PC-3 (cell line): ENCODE measurements at regions not wholly inside any gene's neighbourhood (a gene's known extent, or its start where the extent isn't known, plus 50 kb on each side); places are given as distances from the start of the nearest gene placed in this dataset.

Source experiments
- CTCF ChIP-seq: fragments of 300-600 bp; sonication (generic); conservative IDR thresholded peaks from 2 replicates; pipeline ENCODE4 v1.5.1; 2017; ENCODE audit warnings: antibody characterized with exemption, low read depth, mild to moderate bottlenecking, low read length
- EZH2 ChIP-seq: fragments of 300-600 bp; sonication (generic); IDR thresholded peaks from one replicate; pipeline ENCODE4 v1.6.1; 2017; ENCODE audit warnings: antibody characterized with exemption, mild to moderate bottlenecking, low read length; ENCODE audit not compliant: unreplicated experiment

DNA sequence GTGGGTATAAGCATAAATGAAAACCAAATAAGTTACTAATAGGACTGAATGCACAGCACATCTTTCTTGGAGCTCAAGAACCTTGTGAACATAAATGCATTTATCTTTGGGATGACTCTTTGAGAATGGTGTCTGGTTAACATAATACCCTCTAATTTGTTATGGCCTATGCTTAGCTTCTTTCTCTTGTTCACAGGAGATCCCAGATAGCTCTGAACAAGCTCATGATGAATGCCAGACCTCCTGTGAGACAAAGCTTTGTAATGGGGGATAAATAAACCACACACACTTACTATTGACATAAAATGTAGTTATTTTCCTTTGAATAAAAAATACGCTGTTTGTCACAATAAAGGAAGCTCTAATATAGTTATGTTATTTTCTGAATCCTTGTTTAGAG lies 111.5 kb downstream of the PSAT1 start:
- no peak for TF ChIP-seq CTCF
- no peak for TF ChIP-seq EZH2
